ENCODE measurements at regions not wholly inside any gene's neighbourhood (a gene's known extent, or its start where the extent isn't known, plus 50 kb on each side); places are given as distances from the start of the nearest gene placed in this dataset.

GRCh38 chr9:78892769-78893168, 595.8 kb downstream of the PSAT1 start:
- TF ChIP-seq POLR2A (IDR thresholded peaks at IDR 0.05) = no peak
- TF ChIP-seq, protein P1, sequence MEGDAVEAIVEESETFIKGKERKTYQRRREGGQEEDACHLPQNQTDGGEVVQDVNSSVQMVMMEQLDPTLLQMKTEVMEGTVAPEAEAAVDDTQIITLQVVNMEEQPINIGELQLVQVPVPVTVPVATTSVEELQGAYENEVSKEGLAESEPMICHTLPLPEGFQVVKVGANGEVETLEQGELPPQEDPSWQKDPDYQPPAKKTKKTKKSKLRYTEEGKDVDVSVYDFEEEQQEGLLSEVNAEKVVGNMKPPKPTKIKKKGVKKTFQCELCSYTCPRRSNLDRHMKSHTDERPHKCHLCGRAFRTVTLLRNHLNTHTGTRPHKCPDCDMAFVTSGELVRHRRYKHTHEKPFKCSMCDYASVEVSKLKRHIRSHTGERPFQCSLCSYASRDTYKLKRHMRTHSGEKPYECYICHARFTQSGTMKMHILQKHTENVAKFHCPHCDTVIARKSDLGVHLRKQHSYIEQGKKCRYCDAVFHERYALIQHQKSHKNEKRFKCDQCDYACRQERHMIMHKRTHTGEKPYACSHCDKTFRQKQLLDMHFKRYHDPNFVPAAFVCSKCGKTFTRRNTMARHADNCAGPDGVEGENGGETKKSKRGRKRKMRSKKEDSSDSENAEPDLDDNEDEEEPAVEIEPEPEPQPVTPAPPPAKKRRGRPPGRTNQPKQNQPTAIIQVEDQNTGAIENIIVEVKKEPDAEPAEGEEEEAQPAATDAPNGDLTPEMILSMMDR (IDR thresholded peaks at IDR 0.05) = no peak

Data from stomach (tissue), 4 donors.